Epithelial cell of proximal tubule (primary cell): ENCODE measurements at regions not wholly inside any gene's neighbourhood (a gene's known extent, or its start where the extent isn't known, plus 50 kb on each side); places are given as distances from the start of the nearest gene placed in this dataset.

Experiments
- DNase-seq: peaks from one replicate; pipeline ENCODE4 v3.0.0-alpha.2; 2011; ENCODE audit warnings: low read depth
- H3K4me3 ChIP-seq: 2 replicates; pipeline ENCODE4 v1.5.1; 2011; ENCODE audit warnings: low read depth, mild to moderate bottlenecking, low read length
- TF ChIP-seq, protein P1 (sequence below): conservative IDR thresholded peaks from 2 replicates; pipeline ENCODE4 v1.5.1; 2012; ENCODE audit warnings: low read depth, mild to moderate bottlenecking, low read length

DNA sequence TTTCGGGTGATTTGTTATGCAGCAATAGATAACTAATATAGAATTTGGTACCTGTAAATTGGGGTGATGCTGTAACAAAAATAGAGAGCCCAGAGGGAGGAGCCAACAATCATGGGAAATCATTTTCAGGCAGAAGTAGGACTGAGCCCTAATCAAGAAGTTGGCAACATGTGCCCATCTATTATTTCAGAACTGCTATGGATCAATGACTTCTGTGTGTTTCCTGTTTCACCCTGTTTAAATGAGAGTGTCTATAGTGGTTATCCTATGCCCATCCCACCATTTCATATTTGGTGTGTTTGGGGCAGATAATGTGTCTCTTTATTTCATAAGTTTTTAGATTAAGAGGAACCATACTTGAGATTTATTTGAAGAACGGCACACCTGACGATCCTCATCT is 330.8 kb upstream of the CITED2 start:
- no peak for DNase-seq
- TF ChIP-seq, protein P1, sequence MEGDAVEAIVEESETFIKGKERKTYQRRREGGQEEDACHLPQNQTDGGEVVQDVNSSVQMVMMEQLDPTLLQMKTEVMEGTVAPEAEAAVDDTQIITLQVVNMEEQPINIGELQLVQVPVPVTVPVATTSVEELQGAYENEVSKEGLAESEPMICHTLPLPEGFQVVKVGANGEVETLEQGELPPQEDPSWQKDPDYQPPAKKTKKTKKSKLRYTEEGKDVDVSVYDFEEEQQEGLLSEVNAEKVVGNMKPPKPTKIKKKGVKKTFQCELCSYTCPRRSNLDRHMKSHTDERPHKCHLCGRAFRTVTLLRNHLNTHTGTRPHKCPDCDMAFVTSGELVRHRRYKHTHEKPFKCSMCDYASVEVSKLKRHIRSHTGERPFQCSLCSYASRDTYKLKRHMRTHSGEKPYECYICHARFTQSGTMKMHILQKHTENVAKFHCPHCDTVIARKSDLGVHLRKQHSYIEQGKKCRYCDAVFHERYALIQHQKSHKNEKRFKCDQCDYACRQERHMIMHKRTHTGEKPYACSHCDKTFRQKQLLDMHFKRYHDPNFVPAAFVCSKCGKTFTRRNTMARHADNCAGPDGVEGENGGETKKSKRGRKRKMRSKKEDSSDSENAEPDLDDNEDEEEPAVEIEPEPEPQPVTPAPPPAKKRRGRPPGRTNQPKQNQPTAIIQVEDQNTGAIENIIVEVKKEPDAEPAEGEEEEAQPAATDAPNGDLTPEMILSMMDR: no peak
- H3K4me3 ChIP-seq: no peak overlapping the region

DNA sequence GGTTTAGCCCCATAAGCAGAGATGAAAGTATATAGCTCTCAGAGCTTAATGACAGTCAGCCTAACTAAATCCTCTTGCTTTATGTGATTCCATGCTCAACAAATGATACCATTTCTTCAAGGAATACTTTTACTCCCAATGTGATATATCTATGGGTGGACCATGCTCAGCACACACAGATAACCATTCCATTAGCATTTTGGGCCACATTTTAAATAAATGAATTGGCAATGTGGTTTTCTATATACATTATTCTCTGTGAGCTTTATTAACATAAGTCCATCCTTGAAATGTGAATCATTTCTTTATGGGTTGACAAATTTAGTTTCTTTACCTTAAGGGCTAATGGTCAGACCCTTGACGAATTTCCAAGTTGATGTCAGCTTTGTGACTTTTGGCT is 329.3 kb upstream of the CITED2 start:
- TF ChIP-seq, protein P1: no peak
- no peak overlapping the region for H3K4me3 ChIP-seq
- no peak for DNase-seq

DNA sequence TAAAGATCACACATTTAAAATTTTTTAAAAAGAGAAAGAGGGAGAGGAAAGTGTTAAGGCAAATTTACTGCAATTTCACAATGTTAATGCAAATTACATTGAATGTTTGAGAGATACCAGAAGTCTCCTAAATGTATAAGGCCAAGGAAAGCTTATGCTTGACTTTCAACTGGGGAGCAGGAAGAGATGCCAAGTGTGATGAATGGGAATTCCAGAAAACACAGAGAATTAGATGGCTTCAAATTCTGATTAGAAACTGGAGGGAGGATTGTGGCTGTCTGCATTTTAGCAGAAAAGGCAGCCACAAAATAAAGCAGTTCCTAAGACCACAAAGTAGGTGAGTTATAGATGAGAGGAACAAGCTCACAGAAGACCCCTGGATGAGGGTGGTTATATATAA is 328.3 kb upstream of the CITED2 start:
- DNase-seq: no peak
- no peak overlapping the region for H3K4me3 ChIP-seq
- TF ChIP-seq, protein P1: no peak

DNA sequence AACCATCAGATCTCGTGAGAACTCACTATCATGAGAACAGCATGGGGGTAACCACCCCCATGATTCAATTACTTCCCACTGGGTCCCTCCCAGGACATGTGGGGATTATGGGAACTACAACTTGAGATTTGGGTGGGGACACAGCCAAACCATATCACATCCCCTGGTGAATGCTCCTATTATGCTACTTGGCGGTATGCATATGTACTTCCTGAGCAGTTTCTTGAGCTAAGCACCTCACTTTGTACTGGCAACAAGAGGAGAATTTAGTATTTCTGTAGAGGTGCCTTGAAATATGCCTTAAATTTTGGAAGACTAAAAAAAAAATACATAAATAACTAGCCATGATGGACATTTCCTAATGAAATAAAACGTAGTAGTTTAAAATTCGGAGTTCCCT is 327.2 kb upstream of the CITED2 start:
- DNase-seq: no peak
- no peak overlapping the region for H3K4me3 ChIP-seq
- TF ChIP-seq, protein P1: no peak

DNA sequence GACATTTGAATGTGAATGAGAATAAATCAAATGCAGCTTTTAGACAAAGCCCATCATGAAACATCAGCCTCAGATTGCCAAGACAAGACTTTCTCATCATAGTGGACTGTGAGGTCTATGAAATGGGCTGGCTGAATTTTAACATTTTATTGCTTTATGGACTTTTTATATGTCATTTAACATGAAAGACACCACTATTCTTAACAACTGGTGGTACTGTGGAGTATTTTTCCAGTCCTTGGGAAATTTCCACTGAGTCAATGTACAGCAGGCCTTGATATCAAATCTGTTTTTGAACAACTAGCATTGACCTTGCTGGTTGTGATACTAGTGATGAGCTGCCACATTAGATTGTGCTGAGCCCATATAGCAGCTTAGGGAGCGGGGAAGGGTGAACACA is 326.6 kb upstream of the CITED2 start:
- no peak overlapping the region for H3K4me3 ChIP-seq
- TF ChIP-seq, protein P1: no peak
- DNase-seq: no peak

DNA sequence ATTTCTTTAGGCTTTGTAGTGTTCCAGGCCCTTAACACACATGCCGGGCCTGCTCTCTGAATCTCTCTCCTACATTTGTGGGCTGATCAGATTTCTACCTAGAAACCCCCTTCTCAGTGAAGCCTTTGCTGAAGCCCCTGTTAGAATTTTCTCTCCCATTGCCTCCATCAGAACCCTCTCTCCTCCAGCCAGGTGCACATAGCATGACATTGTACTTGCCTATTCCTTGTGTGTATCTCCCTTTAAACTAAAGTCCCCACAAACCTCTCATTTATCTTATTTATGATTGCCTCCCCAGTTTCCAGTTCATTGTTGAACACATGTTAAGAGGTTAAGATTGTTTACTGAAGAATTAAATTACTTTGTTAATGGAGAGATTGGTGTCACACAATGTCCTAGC is 325.5 kb upstream of the CITED2 start:
- DNase-seq: no peak
- H3K4me3 ChIP-seq: no peak overlapping the region
- TF ChIP-seq, protein P1: no peak

DNA sequence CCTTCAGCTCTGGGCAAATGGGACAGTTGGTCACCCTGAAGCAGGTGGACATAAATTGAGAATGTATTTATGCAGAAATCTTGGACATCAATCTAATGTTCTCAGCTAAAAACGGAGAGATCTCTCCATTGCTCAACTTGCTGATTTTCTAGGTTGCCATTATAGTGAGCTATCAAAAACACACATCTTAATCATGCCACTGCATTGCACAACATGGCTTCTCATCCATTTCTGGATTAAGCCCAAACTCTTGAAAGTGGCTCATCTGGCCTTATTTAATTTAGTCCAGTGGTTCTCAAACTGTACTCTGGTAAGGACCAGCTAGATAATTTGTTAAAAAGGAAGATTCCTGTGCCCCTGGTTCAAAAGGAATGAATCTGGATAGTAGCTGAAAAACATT is 324.9 kb upstream of the CITED2 start:
- TF ChIP-seq, protein P1: no peak
- DNase-seq: peak; percentile 57

More for the DNA sequence above, 324.9 kb upstream of the CITED2 start:
- no peak overlapping the region for H3K4me3 ChIP-seq
